Muscle of back (tissue), 3 donors: ENCODE measurements at regions not wholly inside any gene's neighbourhood (a gene's known extent, or its start where the extent isn't known, plus 50 kb on each side); places are given as distances from the start of the nearest gene placed in this dataset.

ENCODE experiments used
- DNase-seq, 3 donors: peaks; one replicate each; pipeline versions ENCODE4 v3.0.0 to v3.0.0-alpha.2; 2013

- DNase-seq = no peak
Observed at GRCh38 chr2:220963930-220964329, 608.2 kb downstream of the EPHA4 start.

DNA sequence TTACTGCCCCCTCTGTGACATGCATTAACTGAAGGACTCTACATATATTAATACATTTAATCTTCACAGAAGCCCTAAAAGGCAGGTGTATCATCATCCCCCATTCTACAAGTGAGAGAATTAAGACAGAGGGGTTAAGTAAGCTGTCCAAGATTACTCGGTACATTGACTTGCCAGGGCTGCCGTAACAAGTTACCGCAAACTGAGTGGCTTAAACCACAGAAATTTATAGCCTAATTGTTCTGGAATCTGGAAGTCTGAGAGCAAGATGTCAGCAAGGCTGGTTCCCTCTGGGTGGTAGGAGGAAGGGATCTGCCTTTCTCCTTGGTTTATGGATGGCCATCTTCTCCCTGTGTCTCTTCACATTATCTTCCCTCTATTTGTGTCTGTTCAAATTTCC, 605.5 kb downstream of the EPHA4 start:
- peak in 1 of 3 donors; percentile 14 for DNase-seq

DNA sequence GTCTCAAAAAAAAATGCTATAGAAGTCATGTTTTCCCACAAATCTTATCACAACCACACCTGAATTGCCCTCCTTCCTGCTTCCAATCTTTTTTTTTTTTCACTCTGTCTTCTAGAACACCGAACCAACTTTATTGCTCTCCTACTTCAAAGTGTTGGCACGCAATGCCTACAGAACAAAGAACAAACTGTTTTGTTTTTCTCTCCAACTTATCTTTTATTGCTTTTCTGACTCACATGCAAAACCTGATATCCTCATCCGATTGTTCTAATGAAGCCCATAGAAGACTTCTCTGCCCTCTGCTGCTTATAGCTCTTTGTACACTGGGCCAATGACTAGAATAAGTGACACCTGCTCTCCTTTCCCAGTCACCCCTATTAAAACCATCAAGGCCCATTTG, 602.8 kb downstream of the EPHA4 start:
- no peak for DNase-seq

GRCh38 chr2:220980966-220981675, 591.0 kb downstream of the EPHA4 start:
- DNase-seq = peak; percentile 14 to 71 (median 36)

GRCh38 chr2:220981926-220982325, 590.2 kb downstream of the EPHA4 start:
- no peak for DNase-seq

GRCh38 chr2:220985561-220985960, 586.5 kb downstream of the EPHA4 start:
- DNase-seq = no peak

DNA sequence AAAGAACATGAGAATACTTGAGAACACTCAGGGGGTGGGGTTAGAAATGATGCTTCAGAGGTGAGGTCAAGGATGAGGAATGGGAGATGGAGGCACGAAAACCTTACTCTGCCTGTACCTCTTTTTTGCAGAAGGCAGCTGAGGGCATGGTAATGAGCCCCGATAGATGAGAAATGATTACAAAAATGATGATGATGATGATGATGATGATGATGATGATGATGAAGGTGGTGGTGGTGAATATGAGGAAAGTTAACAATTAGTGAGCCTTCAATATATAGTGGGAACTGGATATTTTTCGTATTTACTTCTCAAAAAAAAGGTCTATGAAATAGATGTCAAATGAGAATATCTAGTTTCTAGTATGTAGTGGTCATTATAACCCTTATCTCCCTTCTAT, 584.3 kb downstream of the EPHA4 start:
- no peak for DNase-seq

GRCh38 chr2:220991972-220992371, 580.1 kb downstream of the EPHA4 start:
- DNase-seq = no peak

- DNase-seq = peak in 1 of 3 donors; percentile 10
Observed at GRCh38 chr2:220994846-220995245, 577.3 kb downstream of the EPHA4 start.

DNA sequence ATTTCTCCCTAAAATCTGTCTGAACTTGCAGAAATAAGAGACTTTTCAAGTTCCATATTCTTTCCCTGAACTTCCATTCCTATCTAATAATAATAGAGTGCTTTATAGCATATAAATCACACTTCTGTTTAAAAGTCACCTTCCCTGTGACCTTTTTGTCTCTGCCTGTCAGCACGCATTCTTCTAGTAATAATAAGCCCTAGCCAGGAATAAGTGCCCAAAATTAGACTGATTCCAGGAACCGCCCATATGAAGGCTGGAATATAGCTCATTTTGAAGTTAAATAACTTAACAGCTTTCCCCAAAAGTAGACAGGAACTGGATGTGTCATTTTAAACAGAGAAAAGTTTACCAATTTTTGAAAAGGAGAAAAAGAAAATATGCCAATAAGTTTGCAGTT, 576.5 kb downstream of the EPHA4 start:
- DNase-seq = peak in 1 of 3 donors; percentile 38

DNA sequence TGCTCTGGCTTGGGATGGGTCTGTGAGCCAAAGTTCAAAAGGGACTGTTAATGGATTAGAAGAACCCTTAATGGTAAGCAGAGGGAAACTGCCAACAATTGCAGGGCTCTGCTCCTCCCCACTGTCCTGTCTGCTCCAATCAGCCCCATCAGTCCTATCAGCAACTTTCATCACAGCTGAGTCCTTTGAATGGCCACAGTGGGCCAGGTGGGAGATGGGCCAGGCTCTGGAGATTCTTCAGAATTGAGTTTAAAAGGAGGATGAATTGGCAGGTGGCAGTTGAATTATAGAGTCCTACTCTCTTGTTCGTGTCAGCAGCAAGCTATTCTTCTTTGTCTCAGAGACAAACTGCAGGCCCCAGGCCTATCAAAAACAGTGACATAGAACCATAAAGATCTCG, 573.9 kb downstream of the EPHA4 start:
- DNase-seq = no peak

GRCh38 chr2:220999356-220999755, 572.7 kb downstream of the EPHA4 start:
- DNase-seq = peak in 1 of 3 donors; percentile 13

DNA sequence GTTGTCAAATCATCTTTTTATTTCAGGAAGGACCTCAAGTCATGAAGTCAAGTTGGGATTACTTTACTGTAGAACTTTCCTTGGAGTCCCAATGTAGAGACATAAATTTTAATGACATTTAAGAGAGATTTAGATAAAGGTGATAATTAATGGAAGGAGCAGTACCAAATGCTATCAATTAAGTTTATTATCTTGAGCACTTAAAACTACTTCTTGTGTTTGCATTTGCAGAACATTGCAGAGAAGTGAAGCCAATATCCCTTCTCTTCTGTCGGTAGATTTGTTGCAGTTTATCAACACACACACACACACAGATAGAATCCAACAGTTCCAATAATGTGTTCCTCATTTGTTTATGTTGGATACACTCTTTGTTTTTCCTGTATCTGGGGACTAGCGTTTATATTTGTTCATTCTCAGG, 570.7 kb downstream of the EPHA4 start:
- peak; percentile 29 to 72 (median 43) for DNase-seq

DNA sequence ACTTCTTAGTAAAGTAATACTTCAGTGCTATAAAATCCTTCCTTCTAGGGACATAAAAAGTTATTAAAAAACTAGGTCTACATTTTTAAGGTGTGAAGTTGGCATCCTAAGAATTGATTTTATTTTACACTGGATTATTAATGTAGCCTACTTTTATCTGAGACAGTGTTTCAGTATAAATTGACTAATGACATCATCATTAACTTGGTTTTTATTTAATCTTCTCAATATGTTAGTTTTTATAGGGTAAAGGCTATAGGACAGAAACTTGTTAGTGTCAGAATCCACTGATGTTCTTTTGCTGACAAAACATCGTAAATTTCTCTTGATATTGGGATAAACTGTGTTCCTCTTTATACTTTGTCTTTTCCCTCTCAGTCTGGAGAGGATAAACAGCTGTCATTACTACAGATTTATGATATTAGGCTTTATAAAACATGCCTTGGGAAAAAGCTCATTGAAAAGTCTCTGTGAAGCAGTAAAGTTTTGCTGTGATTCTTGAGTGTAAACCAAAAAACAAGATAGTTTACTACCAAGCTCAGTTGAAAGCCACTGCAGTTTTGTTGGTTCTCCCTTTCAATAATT, 569.9 kb downstream of the EPHA4 start:
- peak in 2 of 3 donors; percentile 18 to 63 for DNase-seq

DNA sequence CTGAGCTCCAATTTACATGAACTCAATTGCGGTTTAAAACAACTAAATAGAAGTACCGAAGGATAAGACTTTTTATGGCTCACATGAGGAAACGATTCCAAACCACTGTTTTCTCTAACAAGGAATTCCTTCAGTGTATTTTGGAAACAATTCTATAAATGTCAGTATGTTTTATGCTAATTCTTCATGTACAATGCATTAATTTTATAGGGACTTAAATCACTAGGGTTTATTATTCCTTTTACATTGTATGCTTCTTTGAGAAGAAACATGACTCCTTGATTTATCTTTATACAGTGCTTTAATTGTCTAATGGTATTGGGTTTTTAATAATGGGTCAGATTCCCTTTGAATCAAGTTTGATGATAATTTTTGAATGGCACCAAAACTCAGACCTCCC, 566.8 kb downstream of the EPHA4 start:
- peak in 1 of 3 donors; percentile 55 for DNase-seq

DNA sequence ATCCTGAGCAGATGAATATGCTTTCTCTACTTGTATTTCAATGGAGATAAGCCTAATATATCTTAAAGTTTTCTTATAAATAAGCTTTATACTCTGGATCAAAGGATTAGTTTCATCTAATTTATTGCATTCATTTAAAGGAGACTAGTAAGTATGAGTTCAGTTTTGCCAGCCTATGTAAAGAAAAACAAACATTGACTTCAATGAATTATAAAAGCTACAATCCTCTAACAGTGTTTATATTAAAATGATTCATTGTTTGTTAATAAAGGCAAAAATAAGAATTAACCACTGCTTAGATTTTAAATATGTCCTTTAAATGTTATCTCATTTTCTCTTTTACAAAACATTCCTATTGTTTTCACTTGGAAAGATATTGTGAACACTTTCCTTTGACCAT, 566.0 kb downstream of the EPHA4 start:
- DNase-seq = no peak

GRCh38 chr2:221016551-221016950, 555.6 kb downstream of the EPHA4 start:
- DNase-seq = no peak

- DNase-seq = no peak
Observed at GRCh38 chr2:221018262-221018661, 553.8 kb downstream of the EPHA4 start.

GRCh38 chr2:221019668-221020067, 552.4 kb downstream of the EPHA4 start:
- DNase-seq = no peak

DNA sequence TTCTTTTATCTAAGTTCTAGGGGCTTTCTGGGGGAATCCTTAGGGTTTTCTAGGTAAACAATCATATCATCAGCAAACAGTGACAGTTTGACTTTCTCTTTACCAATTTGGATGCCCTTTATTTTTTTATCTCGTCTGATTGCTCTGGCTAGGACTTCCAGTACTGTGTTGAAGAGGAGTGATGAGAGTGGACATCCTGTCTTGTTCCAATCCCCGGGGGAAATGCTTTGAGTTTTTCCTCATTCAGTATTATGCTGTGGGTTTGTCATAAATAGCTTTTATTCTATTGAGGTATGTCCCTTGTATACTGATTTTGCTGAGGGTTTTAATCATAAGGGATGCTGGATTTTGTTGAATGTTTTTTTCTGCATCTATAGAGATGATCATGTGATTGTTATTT, 549.5 kb downstream of the EPHA4 start:
- no peak for DNase-seq

DNA sequence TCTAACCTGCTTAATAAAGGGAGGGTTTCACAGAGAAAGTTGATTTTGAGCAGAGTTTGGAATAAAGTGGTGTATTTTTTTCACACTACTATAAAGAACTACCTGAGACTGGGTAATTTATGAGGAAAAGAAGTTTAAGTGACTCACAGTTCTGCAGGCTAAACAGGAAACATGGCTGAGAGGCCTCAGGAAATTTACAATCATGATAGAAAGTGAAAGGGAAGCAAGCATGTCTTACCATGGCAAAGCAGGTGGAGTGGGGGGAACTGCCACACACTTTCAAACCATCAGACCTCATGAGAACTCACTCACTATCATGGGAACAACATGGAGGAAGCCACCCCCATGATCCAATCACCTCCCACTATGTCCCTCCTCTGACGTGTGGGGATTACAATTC, 546.7 kb downstream of the EPHA4 start:
- DNase-seq = no peak

GRCh38 chr2:221034026-221034701, 537.9 kb downstream of the EPHA4 start:
- DNase-seq = no peak

- no peak for DNase-seq
Observed at GRCh38 chr2:221034973-221035372, 537.1 kb downstream of the EPHA4 start.
